HCT116 (cell line): ENCODE measurements at regions not wholly inside any gene's neighbourhood (a gene's known extent, or its start where the extent isn't known, plus 50 kb on each side); places are given as distances from the start of the nearest gene placed in this dataset.

Experiments
- ATAC-seq: fragments of 200-7000 bp; cut with Tn5 transposase; 2 replicates; pipeline ENCODE4 v1.9.1; 2020; ENCODE audit warnings: mild to moderate bottlenecking, moderate library complexity
- BruUV-seq: library from RNA; stranded (reverse); fragments of 400-500 nt; replicated peaks from 2 replicates; lab custom pipeline; 2021; lab: Mats Ljungman, UMichigan
- CTCF ChIA-PET: fragments of 300-600 bp; sonication (Branson Sonifier 250); formaldehyde crosslinking; loops from one replicate; lab custom pipeline; 2021; ENCODE audit warnings: antibody characterized with exemption; lab: Charles Lee
- POLR2A ChIA-PET: fragments of 300-600, 350-600 bp; sonication (Branson Sonifier 250); formaldehyde crosslinking; loops from one replicate; lab custom pipeline; 2021; ENCODE audit warnings: antibody characterized with exemption; lab: Charles Lee
- RAD21 ChIA-PET, 2 experiments: fragments of 300-600 bp; sonication (Branson Sonifier 250); formaldehyde crosslinking; loops; one replicate each; lab custom pipeline; 2023; ENCODE audit warnings: low total read pairs in 2 of 2; ENCODE audit not compliant: uncharacterized antibody in 2 of 2, unreplicated experiment in 2 of 2, low non-redundant PET in 1 of 2; lab: Charles Lee
- DNase-seq: peaks from one replicate; pipeline ENCODE4 v3.0.0-alpha.2; 2010; ENCODE audit warnings: low read depth, low spot score
- H2AFZ ChIP-seq: fragments of 200-600 bp; shearing (Covaris generic), sonication (generic); 2 replicates; pipeline ENCODE4 v1.6.1; 2017; ENCODE audit warnings: low read depth, mixed run types, mixed read lengths, antibody characterized with exemption, low read length; ENCODE audit not compliant: poor library complexity, severe bottlenecking
- H3K27ac ChIP-seq: 2 replicates; pipeline ENCODE4 v1.5.1; 2012; ENCODE audit warnings: low read depth, low read length
- H3K27me3 ChIP-seq: fragments of 200-600 bp; sonication (generic); 2 replicates; pipeline ENCODE4 v1.6.1; 2016; ENCODE audit warnings: mixed run types, low read length, mixed read lengths; ENCODE audit not compliant: insufficient read depth
- H3K36me3 ChIP-seq, 2 experiments: fragments of 200-500 bp in 1 of 2; fragments of 200-600 bp in 1 of 2; sonication (Bioruptor generic) in 1 of 2; sonication (generic) in 1 of 2; 2 replicates each; pipeline versions ENCODE4 v1.5.1 to v1.6.1; 2014 to 2016; ENCODE audit warnings: low read length in 2 of 2, inconsistent platforms in 1 of 2, mixed read lengths in 1 of 2, mixed run types in 1 of 2; ENCODE audit not compliant: insufficient read depth in 2 of 2, control insufficient read depth in 1 of 2
- H3K4me1 ChIP-seq, 2 experiments: fragments of 200-600 bp in 1 of 2; sonication (generic) in 1 of 2; 2 replicates each; pipeline versions ENCODE4 v1.5.1 to v1.6.1; 2012 to 2017; ENCODE audit warnings: low read length in 2 of 2, inconsistent platforms in 1 of 2, mild to moderate bottlenecking in 1 of 2, mixed read lengths in 1 of 2, mixed run types in 1 of 2, moderate library complexity in 1 of 2; ENCODE audit not compliant: insufficient read depth in 2 of 2, control insufficient read depth in 1 of 2
- H3K4me2 ChIP-seq: fragments of 200-600 bp; sonication (generic); 2 replicates; pipeline ENCODE4 v1.6.1; 2017; ENCODE audit warnings: mixed run types, low read length, mixed read lengths
- H3K4me3 ChIP-seq, 2 experiments: fragments of 200-600 bp in 1 of 2; sonication (generic) in 1 of 2; replicated peaks in 1 of 2; 2 replicates each; pipeline ENCODE4 v1.5.1; 2011 to 2016; ENCODE audit warnings: low read length in 2 of 2, control low read depth in 1 of 2, low read depth in 1 of 2, mild to moderate bottlenecking in 1 of 2, mixed read lengths in 1 of 2, mixed run types in 1 of 2
- H3K79me2 ChIP-seq: fragments of 200-600 bp; sonication (generic); 2 replicates; pipeline ENCODE4 v1.6.1; 2017; ENCODE audit warnings: mild to moderate bottlenecking, mixed run types, low read length, moderate library complexity, mixed read lengths; ENCODE audit not compliant: insufficient read depth
- H3K9ac ChIP-seq: fragments of 200-600 bp; sonication (generic); 2 replicates; pipeline ENCODE4 v1.6.1; 2016; ENCODE audit warnings: low read length, mixed read lengths
- H3K9me2 ChIP-seq: fragments of 200-600 bp; sonication (generic), shearing (Covaris generic); 2 replicates; pipeline ENCODE4 v1.6.1; 2017; ENCODE audit warnings: mixed run types, mild to moderate bottlenecking, moderate library complexity; ENCODE audit not compliant: insufficient read depth
- H3K9me3 ChIP-seq, 2 experiments: fragments of 200-500 bp in 1 of 2; fragments of 200-600 bp in 1 of 2; sonication (Bioruptor generic) in 1 of 2; sonication (generic) in 1 of 2; 2 replicates each; pipeline ENCODE4 v1.6.1; 2014 to 2017; ENCODE audit warnings: low read length in 2 of 2, mixed read lengths in 2 of 2, inconsistent platforms in 1 of 2, low read depth in 1 of 2, mild to moderate bottlenecking in 1 of 2, mixed run types in 1 of 2, moderate library complexity in 1 of 2; ENCODE audit not compliant: control insufficient read depth in 1 of 2, insufficient read depth in 1 of 2
- H4K20me1 ChIP-seq: fragments of 200-600 bp; sonication (generic), shearing (Covaris generic); 2 replicates; pipeline ENCODE4 v1.6.1; 2017; ENCODE audit warnings: mixed run types, mild to moderate bottlenecking, moderate library complexity; ENCODE audit not compliant: insufficient read depth
- EGR1 ChIP-seq: IDR thresholded peaks from 2 replicates; pipeline ENCODE4 v1.6.1; 2012; ENCODE audit warnings: low read depth
- ELF1 ChIP-seq: IDR thresholded peaks from 2 replicates; pipeline ENCODE4 v1.6.1; 2012; ENCODE audit warnings: low read depth, borderline replicate concordance
- FOSL1 ChIP-seq: IDR thresholded peaks from 2 replicates; pipeline ENCODE4 v1.6.1; 2012; ENCODE audit warnings: low read depth
- RAD21 ChIP-seq: IDR thresholded peaks from 2 replicates; pipeline ENCODE4 v1.6.1; 2012; ENCODE audit warnings: low read depth, mild to moderate bottlenecking
- SRF ChIP-seq: IDR thresholded peaks from 2 replicates; pipeline ENCODE4 v1.6.1; 2012; ENCODE audit warnings: low read depth
- ZFX ChIP-seq: fragments of 450-650 bp; IDR thresholded peaks from 2 replicates; pipeline ENCODE4 v1.6.1; 2017
- ZNF274 ChIP-seq: fragments of 200-500 bp; sonication (Bioruptor generic); IDR thresholded peaks from 2 replicates; pipeline ENCODE4 v1.6.1; 2014; ENCODE audit warnings: mild to moderate bottlenecking, low read depth, low read length, inconsistent platforms
- intact Hi-C: fragments of 100-400 bp; cut with micrococcal nuclease; formaldehyde crosslinking; loops from 2 replicates; pipeline ENCODE4 v1.10.0; 2022
- TF ChIP-seq, protein P1 (sequence below): IDR thresholded peaks from 2 replicates; pipeline ENCODE4 v1.6.1; 2012
- TF ChIP-seq, protein P2 (sequence below), 3 experiments: fragments of 200-600 bp in 1 of 3; sonication (generic) in 1 of 3; IDR thresholded peaks in 2 of 3; conservative IDR thresholded peaks in 1 of 3; 2 replicates each; pipeline ENCODE4 v1.5.1; 2012 to 2017; ENCODE audit warnings: low read depth in 2 of 3, low read length in 2 of 3, antibody characterized with exemption in 1 of 3, borderline replicate concordance in 1 of 3, control low read depth in 1 of 3, mild to moderate bottlenecking in 1 of 3, mixed read lengths in 1 of 3, mixed run types in 1 of 3, moderate library complexity in 1 of 3; ENCODE audit not compliant: insufficient read depth in 1 of 3
- TF ChIP-seq, protein P3 (sequence below): IDR thresholded peaks from 2 replicates; pipeline ENCODE4 v1.6.1; 2012; ENCODE audit warnings: low read depth

DNA sequence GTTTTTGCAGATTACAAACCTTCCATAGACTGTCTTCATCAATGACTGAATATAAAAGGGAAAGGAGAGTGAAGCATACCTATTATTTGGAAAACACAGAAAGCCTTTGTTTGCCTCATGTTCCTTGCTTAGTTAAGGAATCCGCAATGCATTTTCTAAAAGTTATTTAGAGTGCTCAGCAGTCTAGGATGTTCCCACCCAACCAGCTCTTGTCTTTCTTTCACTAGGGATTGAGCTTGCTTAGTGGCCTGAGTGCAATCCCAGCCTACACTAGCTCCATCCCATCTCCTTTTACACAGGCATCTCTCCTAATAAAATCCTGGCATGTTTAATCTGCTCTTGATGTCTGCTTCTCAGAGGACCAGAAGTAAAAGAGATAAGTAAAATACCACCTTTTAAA, 850.5 kb upstream of the GJE1 start:
- Histone ChIP-seq H3K4me3 (no peak overlapping the region), H4K20me1 (no peaks in the 10 kb centered on the region), H3K9me2 (no peaks in the 10 kb centered on the region), H3K36me3 (no peaks in the 10 kb centered on the region), H3K27ac (no peak overlapping the region), H3K9me3 (no peaks in the 10 kb centered on the region), H3K27me3 (no peaks in the 10 kb centered on the region), H3K9ac (no peak overlapping the region), H3K79me2 (no peaks in the 10 kb centered on the region), H3K4me1 (no peaks in the 10 kb centered on the region), H2AFZ (no peak overlapping the region), H3K4me2 (no peak overlapping the region)
- no TSS peak for BruUV-seq
- no peak for DNase-seq
- ChIA-PET RAD21 (no interaction called here), CTCF (no interaction called here), POLR2A (no interaction called here)
- TF ChIP-seq SRF (no peak), ELF1 (no peak), RAD21 (no peak), EGR1 (no peak)
- TF ChIP-seq, protein P1, sequence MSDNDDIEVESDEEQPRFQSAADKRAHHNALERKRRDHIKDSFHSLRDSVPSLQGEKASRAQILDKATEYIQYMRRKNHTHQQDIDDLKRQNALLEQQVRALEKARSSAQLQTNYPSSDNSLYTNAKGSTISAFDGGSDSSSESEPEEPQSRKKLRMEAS: no peak
- TF ChIP-seq, protein P2, sequence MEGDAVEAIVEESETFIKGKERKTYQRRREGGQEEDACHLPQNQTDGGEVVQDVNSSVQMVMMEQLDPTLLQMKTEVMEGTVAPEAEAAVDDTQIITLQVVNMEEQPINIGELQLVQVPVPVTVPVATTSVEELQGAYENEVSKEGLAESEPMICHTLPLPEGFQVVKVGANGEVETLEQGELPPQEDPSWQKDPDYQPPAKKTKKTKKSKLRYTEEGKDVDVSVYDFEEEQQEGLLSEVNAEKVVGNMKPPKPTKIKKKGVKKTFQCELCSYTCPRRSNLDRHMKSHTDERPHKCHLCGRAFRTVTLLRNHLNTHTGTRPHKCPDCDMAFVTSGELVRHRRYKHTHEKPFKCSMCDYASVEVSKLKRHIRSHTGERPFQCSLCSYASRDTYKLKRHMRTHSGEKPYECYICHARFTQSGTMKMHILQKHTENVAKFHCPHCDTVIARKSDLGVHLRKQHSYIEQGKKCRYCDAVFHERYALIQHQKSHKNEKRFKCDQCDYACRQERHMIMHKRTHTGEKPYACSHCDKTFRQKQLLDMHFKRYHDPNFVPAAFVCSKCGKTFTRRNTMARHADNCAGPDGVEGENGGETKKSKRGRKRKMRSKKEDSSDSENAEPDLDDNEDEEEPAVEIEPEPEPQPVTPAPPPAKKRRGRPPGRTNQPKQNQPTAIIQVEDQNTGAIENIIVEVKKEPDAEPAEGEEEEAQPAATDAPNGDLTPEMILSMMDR (IDR thresholded peaks at IDR 0.05 in 2 of 3, conservative IDR thresholded peaks at IDR 0.05 in 1 of 3; ENCODE audit: borderline replicate concordance in 1 of 3, insufficient read depth in 1 of 3, low read depth in 2 of 3, low read length in 2 of 3): no peak
- intact Hi-C loops: no loop called here
- no peak for ATAC-seq

DNA sequence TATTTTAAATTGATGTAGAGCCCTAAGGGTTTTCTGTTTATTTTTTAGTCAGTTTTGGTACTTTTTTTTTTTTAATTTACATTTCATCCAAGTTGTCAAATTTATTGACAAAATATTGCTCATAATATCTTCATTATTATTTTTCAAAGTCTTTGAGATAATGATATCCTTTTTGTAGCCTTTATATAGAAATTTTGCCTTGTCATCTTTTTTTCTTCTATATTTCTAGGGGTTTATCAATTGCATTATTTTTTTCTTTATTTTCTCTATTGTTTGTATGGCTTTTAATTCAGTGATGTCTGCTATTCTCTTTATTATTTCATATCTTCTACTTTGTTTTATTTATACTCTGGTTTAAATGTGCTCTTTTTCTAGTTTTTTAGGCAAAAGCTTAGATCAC, 863.0 kb upstream of the GJE1 start:
- no peak for ATAC-seq
- Histone ChIP-seq H3K79me2 (no peaks in the 10 kb centered on the region), H3K27me3 (no peaks in the 10 kb centered on the region), H3K4me2 (no peak overlapping the region), H2AFZ (no peak overlapping the region), H3K4me1 (no peaks in the 10 kb centered on the region), H3K9me3 (no peaks in the 10 kb centered on the region), H3K27ac (no peak overlapping the region), H4K20me1 (no peaks in the 10 kb centered on the region), H3K4me3 (no peak overlapping the region), H3K9ac (no peak overlapping the region), H3K9me2 (0 out of 2 replicates have a peak, but pooled peaks cover 3% of the 10 kb centered on the region), H3K36me3 (no peaks in the 10 kb centered on the region)
- CTCF ChIA-PET: no interaction called here
- POLR2A ChIA-PET: no interaction called here
- intact Hi-C loops: no loop called here
- no TSS peak for BruUV-seq
- DNase-seq: no peak
- RAD21 ChIA-PET: no interaction called here
- TF ChIP-seq ZFX (no peak), ZNF274 (no peak), EGR1 (no peak), FOSL1 (no peak)
- TF ChIP-seq, protein P3, sequence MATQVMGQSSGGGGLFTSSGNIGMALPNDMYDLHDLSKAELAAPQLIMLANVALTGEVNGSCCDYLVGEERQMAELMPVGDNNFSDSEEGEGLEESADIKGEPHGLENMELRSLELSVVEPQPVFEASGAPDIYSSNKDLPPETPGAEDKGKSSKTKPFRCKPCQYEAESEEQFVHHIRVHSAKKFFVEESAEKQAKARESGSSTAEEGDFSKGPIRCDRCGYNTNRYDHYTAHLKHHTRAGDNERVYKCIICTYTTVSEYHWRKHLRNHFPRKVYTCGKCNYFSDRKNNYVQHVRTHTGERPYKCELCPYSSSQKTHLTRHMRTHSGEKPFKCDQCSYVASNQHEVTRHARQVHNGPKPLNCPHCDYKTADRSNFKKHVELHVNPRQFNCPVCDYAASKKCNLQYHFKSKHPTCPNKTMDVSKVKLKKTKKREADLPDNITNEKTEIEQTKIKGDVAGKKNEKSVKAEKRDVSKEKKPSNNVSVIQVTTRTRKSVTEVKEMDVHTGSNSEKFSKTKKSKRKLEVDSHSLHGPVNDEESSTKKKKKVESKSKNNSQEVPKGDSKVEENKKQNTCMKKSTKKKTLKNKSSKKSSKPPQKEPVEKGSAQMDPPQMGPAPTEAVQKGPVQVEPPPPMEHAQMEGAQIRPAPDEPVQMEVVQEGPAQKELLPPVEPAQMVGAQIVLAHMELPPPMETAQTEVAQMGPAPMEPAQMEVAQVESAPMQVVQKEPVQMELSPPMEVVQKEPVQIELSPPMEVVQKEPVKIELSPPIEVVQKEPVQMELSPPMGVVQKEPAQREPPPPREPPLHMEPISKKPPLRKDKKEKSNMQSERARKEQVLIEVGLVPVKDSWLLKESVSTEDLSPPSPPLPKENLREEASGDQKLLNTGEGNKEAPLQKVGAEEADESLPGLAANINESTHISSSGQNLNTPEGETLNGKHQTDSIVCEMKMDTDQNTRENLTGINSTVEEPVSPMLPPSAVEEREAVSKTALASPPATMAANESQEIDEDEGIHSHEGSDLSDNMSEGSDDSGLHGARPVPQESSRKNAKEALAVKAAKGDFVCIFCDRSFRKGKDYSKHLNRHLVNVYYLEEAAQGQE: no peak
